Tibial nerve (tissue), 4 donors: ENCODE measurements at regions not wholly inside any gene's neighbourhood (a gene's known extent, or its start where the extent isn't known, plus 50 kb on each side); places are given as distances from the start of the nearest gene placed in this dataset.

Experiments
- EP300 ChIP-seq, 2 donors: sonication (generic); formaldehyde crosslinking; IDR thresholded peaks; one replicate each; pipeline ENCODE4 v1.6.1; 2017; ENCODE audit warnings: antibody characterized with exemption in 2 of 2, mild to moderate bottlenecking in 1 of 2
- POLR2A ChIP-seq, 2 donors: fragments of 450-650 bp; IDR thresholded peaks; one replicate each; pipeline ENCODE4 v1.6.1; 2017; ENCODE audit warnings: antibody characterized with exemption in 2 of 2, mild to moderate bottlenecking in 2 of 2, moderate library complexity in 2 of 2
- TF ChIP-seq, protein P1 (sequence below), 5 experiments: fragments of 200-600 bp in 3 of 5; fragments of 450-650 bp in 2 of 5; sonication (generic) in 3 of 5; IDR thresholded peaks; one replicate each; pipeline ENCODE4 v1.5.1; 2016 to 2019; ENCODE audit warnings: antibody characterized with exemption in 5 of 5, mild to moderate bottlenecking in 3 of 5, moderate library complexity in 2 of 5

DNA sequence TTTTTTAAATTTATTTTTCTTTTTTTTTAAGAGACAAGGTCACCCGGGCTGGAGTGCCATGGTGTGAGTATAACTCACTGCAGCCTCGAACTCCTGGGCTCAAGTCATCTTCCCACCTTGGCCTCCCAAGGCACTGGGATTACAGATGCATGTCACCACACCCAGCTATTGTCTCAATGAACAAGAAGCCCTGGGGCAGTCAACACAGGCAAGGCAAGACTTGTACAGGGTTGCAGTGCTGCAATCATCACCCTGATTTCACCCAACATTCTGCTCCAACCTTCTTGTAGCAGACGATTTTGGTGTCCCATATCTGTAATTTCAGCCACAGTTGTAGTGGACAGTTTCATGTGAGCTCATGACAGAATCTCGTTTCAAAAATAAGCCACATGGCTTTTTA lies 205.8 kb upstream of the KIF2A start:
- TF ChIP-seq, protein P1, sequence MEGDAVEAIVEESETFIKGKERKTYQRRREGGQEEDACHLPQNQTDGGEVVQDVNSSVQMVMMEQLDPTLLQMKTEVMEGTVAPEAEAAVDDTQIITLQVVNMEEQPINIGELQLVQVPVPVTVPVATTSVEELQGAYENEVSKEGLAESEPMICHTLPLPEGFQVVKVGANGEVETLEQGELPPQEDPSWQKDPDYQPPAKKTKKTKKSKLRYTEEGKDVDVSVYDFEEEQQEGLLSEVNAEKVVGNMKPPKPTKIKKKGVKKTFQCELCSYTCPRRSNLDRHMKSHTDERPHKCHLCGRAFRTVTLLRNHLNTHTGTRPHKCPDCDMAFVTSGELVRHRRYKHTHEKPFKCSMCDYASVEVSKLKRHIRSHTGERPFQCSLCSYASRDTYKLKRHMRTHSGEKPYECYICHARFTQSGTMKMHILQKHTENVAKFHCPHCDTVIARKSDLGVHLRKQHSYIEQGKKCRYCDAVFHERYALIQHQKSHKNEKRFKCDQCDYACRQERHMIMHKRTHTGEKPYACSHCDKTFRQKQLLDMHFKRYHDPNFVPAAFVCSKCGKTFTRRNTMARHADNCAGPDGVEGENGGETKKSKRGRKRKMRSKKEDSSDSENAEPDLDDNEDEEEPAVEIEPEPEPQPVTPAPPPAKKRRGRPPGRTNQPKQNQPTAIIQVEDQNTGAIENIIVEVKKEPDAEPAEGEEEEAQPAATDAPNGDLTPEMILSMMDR (IDR thresholded peaks at IDR 0.05), result no peak
- TF ChIP-seq POLR2A (IDR thresholded peaks at IDR 0.05) (no peak), EP300 (IDR thresholded peaks at IDR 0.05) (no peak)
